GM12864 (cell line): ENCODE measurements at regions not wholly inside any gene's neighbourhood (a gene's known extent, or its start where the extent isn't known, plus 50 kb on each side); places are given as distances from the start of the nearest gene placed in this dataset.

ENCODE experiments used
- DNase-seq: peaks from one replicate; pipeline ENCODE4 v3.0.0-alpha.2; 2011; ENCODE audit warnings: low read depth
- H3K4me3 ChIP-seq: 2 replicates; pipeline ENCODE4 v1.5.1; 2011; ENCODE audit warnings: mild to moderate bottlenecking, low read depth, low read length, control low read depth
- CTCF ChIP-seq: IDR thresholded peaks from 2 replicates; pipeline ENCODE4 v1.5.1; 2011; ENCODE audit warnings: low read depth, mild to moderate bottlenecking, moderate library complexity, low read length, control low read depth, inconsistent platforms; ENCODE audit errors: missing control alignments

GRCh38 chr3:102240720-102241119, 194.1 kb upstream of the ZPLD1 start:
- TF ChIP-seq CTCF: no peak
- DNase-seq: no peak
- no peak overlapping the region for H3K4me3 ChIP-seq

GRCh38 chr3:102248981-102249705, 185.7 kb upstream of the ZPLD1 start:
- TF ChIP-seq CTCF: no peak
- no peak overlapping the region for H3K4me3 ChIP-seq

GRCh38 chr3:102255736-102256135, 179.1 kb upstream of the ZPLD1 start:
- H3K4me3 ChIP-seq: no peak overlapping the region
- TF ChIP-seq CTCF: no peak
- DNase-seq: no peak

More at GRCh38 chr3:102248981-102249705, 185.7 kb upstream of the ZPLD1 start:
- DNase-seq: no peak

GRCh38 chr3:102258666-102259227, 176.1 kb upstream of the ZPLD1 start:
- H3K4me3 ChIP-seq: no peak overlapping the region
- DNase-seq: no peak
- TF ChIP-seq CTCF: no peak

- H3K4me3 ChIP-seq: no peak overlapping the region
- TF ChIP-seq CTCF: no peak
- no peak for DNase-seq
Measured at GRCh38 chr3:102259663-102260062, 175.2 kb upstream of the ZPLD1 start.

- DNase-seq: no peak
- no peak for TF ChIP-seq CTCF
- no peak overlapping the region for H3K4me3 ChIP-seq
Measured at GRCh38 chr3:102265720-102266119, 169.1 kb upstream of the ZPLD1 start.

GRCh38 chr3:102269406-102269805, 165.4 kb upstream of the ZPLD1 start:
- no peak overlapping the region for H3K4me3 ChIP-seq
- no peak for TF ChIP-seq CTCF
- no peak for DNase-seq
